Fibroblast of lung (primary cell): ENCODE measurements at regions not wholly inside any gene's neighbourhood (a gene's known extent, or its start where the extent isn't known, plus 50 kb on each side); places are given as distances from the start of the nearest gene placed in this dataset.

Experiments
- DNase-seq, 2 donors: peaks; one replicate each; pipeline versions ENCODE4 v3.0.0 to v3.0.0-alpha.2; 2010; ENCODE audit warnings: low read depth in 2 of 2
- H2AFZ ChIP-seq: 2 replicates; pipeline ENCODE4 v1.5.1; 2012; ENCODE audit warnings: low read length, control low read depth, inconsistent platforms
- H3K27ac ChIP-seq: 2 replicates; pipeline ENCODE4 v1.5.1; 2011; ENCODE audit warnings: low read length, control low read depth; ENCODE audit not compliant: insufficient read depth
- H3K27me3 ChIP-seq: 2 replicates; pipeline ENCODE4 v1.5.1; 2011; ENCODE audit warnings: mild to moderate bottlenecking, low read length; ENCODE audit not compliant: control insufficient read depth, insufficient read depth
- H3K36me3 ChIP-seq: 2 replicates; pipeline ENCODE4 v1.5.1; 2011; ENCODE audit warnings: low read length; ENCODE audit not compliant: control insufficient read depth, insufficient read depth
- H3K4me1 ChIP-seq: 2 replicates; pipeline ENCODE4 v1.5.1; 2011; ENCODE audit warnings: low read length; ENCODE audit not compliant: control insufficient read depth, insufficient read depth; ENCODE audit errors: extremely low read depth
- H3K4me2 ChIP-seq: 2 replicates; pipeline ENCODE4 v1.5.1; 2011; ENCODE audit warnings: low read length, control low read depth; ENCODE audit not compliant: insufficient read depth; ENCODE audit errors: extremely low read depth
- H3K4me3 ChIP-seq, 4 experiments: fragments of 200-600 bp in 1 of 4; sonication (generic) in 1 of 4; replicated peaks in 1 of 4; 2 replicates each; pipeline ENCODE4 v1.5.1; 2011 to 2016; ENCODE audit warnings: low read length in 4 of 4, low read depth in 3 of 4, mild to moderate bottlenecking in 3 of 4, control low read depth in 2 of 4, inconsistent platforms in 1 of 4, mixed read lengths in 1 of 4; ENCODE audit not compliant: insufficient read depth in 1 of 4; ENCODE audit errors: control extremely low read depth in 1 of 4
- H3K79me2 ChIP-seq: 2 replicates; pipeline ENCODE4 v1.5.1; 2012; ENCODE audit warnings: mild to moderate bottlenecking, low read length, inconsistent platforms; ENCODE audit not compliant: control insufficient read depth, insufficient read depth
- H3K9ac ChIP-seq: 2 replicates; pipeline ENCODE4 v1.5.1; 2011; ENCODE audit warnings: mild to moderate bottlenecking, low read length, control low read depth; ENCODE audit not compliant: insufficient read depth
- H3K9me3 ChIP-seq: 2 replicates; pipeline ENCODE4 v1.5.1; 2012; ENCODE audit warnings: low read depth, low read length; ENCODE audit not compliant: control insufficient read depth, insufficient read depth
- H4K20me1 ChIP-seq: 2 replicates; pipeline ENCODE4 v1.5.1; 2011; ENCODE audit warnings: low read length; ENCODE audit not compliant: control insufficient read depth, insufficient read depth; ENCODE audit errors: extremely low read depth
- EZH2 ChIP-seq: IDR thresholded peaks from 2 replicates; pipeline ENCODE4 v1.5.1; 2012; ENCODE audit warnings: low read length, control low read depth, mild to moderate bottlenecking; ENCODE audit errors: missing control alignments
- TF ChIP-seq, protein P1 (sequence below), 2 donors: IDR thresholded peaks in 1 of 2; conservative IDR thresholded peaks in 1 of 2; 1 replicate in 1 of 2; 2 replicates in 1 of 2; pipeline ENCODE4 v1.5.1; 2011 to 2012; ENCODE audit warnings: low read length in 2 of 2, control low read depth in 1 of 2, inconsistent platforms in 1 of 2, low read depth in 1 of 2, mild to moderate bottlenecking in 1 of 2

DNA sequence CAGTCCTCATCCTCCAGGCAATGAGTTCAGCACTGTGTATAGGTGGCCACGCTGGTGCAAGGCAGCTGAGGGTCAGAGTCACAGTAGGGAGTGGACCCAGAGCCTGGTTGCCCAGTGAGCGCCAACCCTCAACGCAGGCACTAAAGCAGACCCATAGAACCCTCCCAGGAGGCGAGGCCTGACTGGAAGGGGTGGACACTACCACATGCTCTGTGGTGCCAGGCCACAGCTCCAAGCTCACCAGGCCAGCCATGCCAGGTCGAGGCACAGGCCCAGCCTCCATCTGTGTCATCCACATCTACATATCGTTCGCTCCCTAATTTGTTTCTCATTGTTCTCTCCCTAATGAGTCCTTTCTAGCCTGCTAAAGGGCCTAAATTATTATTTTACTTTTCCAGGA, 165.8 kb upstream of the GPR12 start:
- H3K27me3 ChIP-seq, result peaks cover 5% of the 10 kb centered on the region

DNA sequence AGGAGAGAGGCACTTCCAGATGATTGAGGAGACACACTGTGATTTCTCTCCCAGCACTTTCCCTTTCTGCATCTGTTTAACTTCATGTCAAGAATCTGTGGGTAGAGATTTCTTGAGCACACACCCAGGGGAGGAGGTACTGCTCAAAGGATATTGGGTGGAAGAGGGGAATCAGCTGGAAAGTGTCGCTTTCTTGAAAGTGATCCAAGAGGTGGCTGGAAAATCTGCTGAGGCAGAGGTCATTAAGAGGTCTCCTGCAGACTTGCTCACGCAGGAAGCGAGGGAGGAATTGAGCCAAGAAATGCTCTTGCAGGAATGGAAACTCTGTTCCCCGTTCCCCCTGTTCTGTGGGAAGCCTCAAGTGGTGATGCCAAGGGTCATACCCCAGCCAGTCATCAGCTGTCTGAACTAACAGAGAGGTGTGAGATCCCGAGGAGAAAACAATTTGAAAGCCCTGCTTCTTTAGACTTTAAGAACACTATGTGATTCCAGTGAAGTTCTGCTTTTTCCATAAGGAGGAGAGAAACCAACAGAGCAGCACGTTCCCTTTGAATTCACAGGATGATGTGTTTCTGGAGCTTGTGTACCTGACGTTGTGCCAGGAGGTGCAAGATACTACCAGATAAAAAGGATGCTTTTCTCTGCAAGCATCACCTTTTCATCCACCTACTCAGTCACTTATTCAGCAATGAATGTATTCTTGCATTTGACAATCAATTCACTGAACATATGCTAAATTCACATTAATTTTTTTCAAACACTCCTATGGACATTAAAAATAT, 163.4 kb upstream of the GPR12 start:
- peaks cover 5% of the 10 kb centered on the region for H3K27me3 ChIP-seq
- no peaks in the 10 kb centered on the region for H3K4me1 ChIP-seq
- H3K79me2 ChIP-seq, result no peaks in the 10 kb centered on the region
- H3K9ac ChIP-seq, result no peak overlapping the region
- TF ChIP-seq EZH2, result peak; percentile 34
- TF ChIP-seq, protein P1, sequence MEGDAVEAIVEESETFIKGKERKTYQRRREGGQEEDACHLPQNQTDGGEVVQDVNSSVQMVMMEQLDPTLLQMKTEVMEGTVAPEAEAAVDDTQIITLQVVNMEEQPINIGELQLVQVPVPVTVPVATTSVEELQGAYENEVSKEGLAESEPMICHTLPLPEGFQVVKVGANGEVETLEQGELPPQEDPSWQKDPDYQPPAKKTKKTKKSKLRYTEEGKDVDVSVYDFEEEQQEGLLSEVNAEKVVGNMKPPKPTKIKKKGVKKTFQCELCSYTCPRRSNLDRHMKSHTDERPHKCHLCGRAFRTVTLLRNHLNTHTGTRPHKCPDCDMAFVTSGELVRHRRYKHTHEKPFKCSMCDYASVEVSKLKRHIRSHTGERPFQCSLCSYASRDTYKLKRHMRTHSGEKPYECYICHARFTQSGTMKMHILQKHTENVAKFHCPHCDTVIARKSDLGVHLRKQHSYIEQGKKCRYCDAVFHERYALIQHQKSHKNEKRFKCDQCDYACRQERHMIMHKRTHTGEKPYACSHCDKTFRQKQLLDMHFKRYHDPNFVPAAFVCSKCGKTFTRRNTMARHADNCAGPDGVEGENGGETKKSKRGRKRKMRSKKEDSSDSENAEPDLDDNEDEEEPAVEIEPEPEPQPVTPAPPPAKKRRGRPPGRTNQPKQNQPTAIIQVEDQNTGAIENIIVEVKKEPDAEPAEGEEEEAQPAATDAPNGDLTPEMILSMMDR (conservative IDR thresholded peaks at IDR 0.05 in 1 of 2, IDR thresholded peaks at IDR 0.05 in 1 of 2; ENCODE audit: low read depth in 1 of 2, low read length in 2 of 2), result no peak
- H4K20me1 ChIP-seq, result no peaks in the 10 kb centered on the region
- peak; percentile 70 to 83 for DNase-seq
- no peak overlapping the region for H2AFZ ChIP-seq
- no peaks in the 10 kb centered on the region for H3K36me3 ChIP-seq
- H3K9me3 ChIP-seq, result no peaks in the 10 kb centered on the region
- no peak overlapping the region for H3K4me3 ChIP-seq
- no peak overlapping the region for H3K27ac ChIP-seq
- no peak overlapping the region for H3K4me2 ChIP-seq

More for the DNA sequence above, 165.8 kb upstream of the GPR12 start:
- Histone ChIP-seq H4K20me1 (no peaks in the 10 kb centered on the region), H3K9ac (no peak overlapping the region), H3K79me2 (no peaks in the 10 kb centered on the region), H3K27ac (no peak overlapping the region), H2AFZ (no peak overlapping the region), H3K36me3 (no peaks in the 10 kb centered on the region), H3K4me2 (no peak overlapping the region), H3K4me1 (no peaks in the 10 kb centered on the region), H3K4me3 (no peak overlapping the region), H3K9me3 (no peaks in the 10 kb centered on the region)
- TF ChIP-seq, protein P1 (conservative IDR thresholded peaks at IDR 0.05 in 1 of 2, IDR thresholded peaks at IDR 0.05 in 1 of 2; ENCODE audit: low read depth in 1 of 2, low read length in 2 of 2), result no peak
- TF ChIP-seq EZH2, result no peak
- DNase-seq, result no peak

DNA sequence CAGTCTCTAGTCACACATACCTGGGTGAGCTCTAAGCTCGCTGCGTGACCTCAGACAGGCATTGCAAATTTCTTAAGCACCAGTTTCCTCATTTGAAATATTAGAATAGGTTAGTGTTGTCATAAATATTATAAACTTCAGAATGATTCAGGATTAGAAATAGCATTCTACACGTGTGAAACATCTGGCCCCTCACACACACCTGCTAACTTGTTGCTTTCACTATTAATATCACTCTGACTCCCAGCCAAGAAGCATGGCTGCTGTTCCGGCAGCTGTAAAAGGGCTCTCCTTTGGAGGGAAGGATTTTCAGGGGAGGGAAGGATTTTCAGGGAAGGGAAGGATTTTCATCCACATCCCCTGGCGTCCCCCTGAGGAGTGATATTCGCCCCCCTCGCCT, 161.3 kb upstream of the GPR12 start:
- Histone ChIP-seq H3K27ac (no peak overlapping the region), H3K36me3 (no peaks in the 10 kb centered on the region), H3K9me3 (no peaks in the 10 kb centered on the region), H3K4me3 (no peak overlapping the region), H2AFZ (no peak overlapping the region), H3K4me2 (no peak overlapping the region), H3K79me2 (no peaks in the 10 kb centered on the region), H3K27me3 (peaks cover 5% of the 10 kb centered on the region), H3K4me1 (no peaks in the 10 kb centered on the region), H4K20me1 (no peaks in the 10 kb centered on the region), H3K9ac (no peak overlapping the region)
- no peak for DNase-seq
- no peak for TF ChIP-seq EZH2
- TF ChIP-seq, protein P1 (conservative IDR thresholded peaks at IDR 0.05 in 1 of 2, IDR thresholded peaks at IDR 0.05 in 1 of 2; ENCODE audit: low read depth in 1 of 2, low read length in 2 of 2), result no peak
